GM19239 (cell line): ENCODE measurements at regions not wholly inside any gene's neighbourhood (a gene's known extent, or its start where the extent isn't known, plus 50 kb on each side); places are given as distances from the start of the nearest gene placed in this dataset.
"Not testable (repeated sequence)": the region's sequence is repeated elsewhere in the genome, so short reads cannot be mapped to it uniquely, and the experiment has no call there.

Source experiments
- DNase-seq: peaks from one replicate; pipeline ENCODE4 v3.0.0; 2011; ENCODE audit warnings: low spot score; ENCODE audit not compliant: insufficient read length
- FAIRE-seq: peaks from 2 replicates; lab custom pipeline; 2011; peaks lifted over from hg19 to GRCh38; lab: Jason Lieb, UNC

DNA sequence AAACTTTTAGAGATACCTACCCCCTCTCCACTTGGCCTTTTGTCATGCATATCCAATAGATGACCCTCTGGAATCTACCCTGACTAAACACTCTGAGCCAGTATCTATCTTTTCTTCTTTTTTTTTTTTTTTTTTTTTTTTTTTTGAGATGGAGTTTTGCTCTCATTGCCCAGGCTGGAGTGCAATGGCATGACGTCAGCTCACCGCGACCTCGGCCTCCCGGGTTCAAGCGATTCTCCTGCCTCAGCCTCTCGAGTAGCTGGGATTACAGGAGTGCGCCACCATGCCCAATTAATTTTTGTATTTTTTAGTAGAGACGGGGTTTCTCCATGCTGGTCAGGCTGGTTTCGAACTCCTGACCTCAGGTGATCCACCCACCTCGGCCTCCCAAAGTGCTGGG is 50.8 kb upstream of the GRIN2B start:
- not testable (repeated sequence) for FAIRE-seq, DNase-seq

GRCh38 chr12:14043776-14044175 is 62.4 kb upstream of the GRIN2B start:
- FAIRE-seq, result no peak
- no peak for DNase-seq

- no peak for DNase-seq
These were observed 67.6 kb upstream of the GRIN2B start for GRCh38 chr12:14048941-14049545.

GRCh38 chr12:14057895-14058294 is 76.5 kb upstream of the GRIN2B start:
- no peak for FAIRE-seq
- DNase-seq, result no peak

More at GRCh38 chr12:14048941-14049545, 67.6 kb upstream of the GRIN2B start:
- FAIRE-seq, result no peak

GRCh38 chr12:14058717-14059116 is 77.3 kb upstream of the GRIN2B start:
- DNase-seq (no peak), FAIRE-seq (no peak)

DNA sequence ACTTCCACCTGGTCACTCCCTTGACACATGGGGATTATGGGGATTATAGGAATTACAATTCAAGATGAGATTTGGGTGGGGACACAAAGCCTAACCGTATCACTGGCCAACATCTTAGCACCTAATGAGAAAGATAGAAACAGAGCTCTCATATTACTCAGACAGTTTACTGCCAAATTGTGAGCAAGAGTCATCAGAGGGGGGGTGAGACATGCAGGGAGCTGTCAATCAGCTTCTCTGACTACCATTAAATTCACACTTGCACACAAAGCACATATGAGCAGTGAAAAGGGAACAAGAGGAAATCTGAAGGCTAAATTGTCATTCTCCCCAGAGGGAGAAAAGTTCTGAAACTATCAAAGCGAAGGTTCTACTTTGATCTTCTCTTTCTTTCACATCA is 78.1 kb upstream of the GRIN2B start:
- FAIRE-seq, result no peak
- no peak for DNase-seq

DNA sequence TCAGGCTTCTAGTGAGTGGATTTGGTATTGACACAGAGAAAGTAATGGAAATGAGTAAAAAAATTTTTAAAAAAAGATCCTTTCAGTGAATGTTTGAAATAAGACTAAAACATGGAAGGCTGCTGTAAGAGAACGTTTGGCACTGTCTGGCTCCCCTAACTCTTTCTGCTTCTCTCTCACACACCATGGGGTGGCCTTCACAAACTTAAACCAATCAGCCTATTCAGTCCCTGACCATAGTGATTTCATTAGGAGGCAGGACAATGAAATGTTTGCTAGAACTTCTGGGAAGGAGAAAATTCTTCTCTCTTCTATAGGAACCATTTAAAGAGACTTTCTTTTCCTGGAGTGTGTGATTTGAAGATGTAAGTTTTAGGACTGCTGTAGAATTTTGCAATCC is 84.2 kb upstream of the GRIN2B start:
- FAIRE-seq (no peak), DNase-seq (no peak)

DNA sequence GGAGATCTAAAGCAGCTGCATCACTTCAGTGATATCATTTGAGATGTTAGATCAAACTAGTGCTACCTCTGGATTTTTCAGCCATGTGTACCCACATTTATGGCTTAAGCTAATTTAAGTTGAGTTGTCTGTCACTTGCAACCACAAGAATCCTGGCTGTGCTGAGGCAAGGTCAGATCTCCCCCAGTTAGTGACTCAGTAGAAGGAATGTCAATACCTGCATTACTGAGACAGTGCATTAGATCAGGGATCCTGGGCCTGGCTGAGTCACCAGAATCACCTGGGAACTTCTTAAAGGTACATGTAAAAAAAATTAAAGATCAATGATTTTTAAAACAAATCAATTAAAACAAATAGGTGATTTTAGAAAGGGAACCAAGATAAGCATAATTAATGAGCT is 84.6 kb upstream of the GRIN2B start:
- DNase-seq, result no peak
- no peak for FAIRE-seq

GRCh38 chr12:14068961-14069360 is 87.6 kb upstream of the GRIN2B start:
- FAIRE-seq, result no peak
- DNase-seq, result no peak

DNA sequence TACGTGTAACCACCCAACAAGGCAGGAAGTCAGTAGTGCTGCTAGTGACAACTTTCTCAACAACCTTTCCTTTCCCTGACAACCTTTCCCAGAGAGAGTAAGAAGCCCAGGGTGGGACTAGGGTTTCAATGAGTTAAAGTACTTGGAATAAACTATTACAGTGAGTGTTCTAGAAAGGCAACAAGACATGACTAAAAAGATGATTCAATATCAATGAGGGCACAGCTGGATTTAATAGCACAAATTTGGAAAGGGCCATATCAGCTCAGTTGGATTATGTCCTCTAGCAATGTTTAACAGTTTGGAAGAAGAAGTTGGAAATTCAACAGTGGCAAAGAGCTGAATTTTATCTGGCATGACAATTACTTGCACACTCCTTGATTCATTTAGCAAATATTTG is 90.4 kb upstream of the GRIN2B start:
- DNase-seq (no peak), FAIRE-seq (no peak)

- DNase-seq (no peak), FAIRE-seq (no peak)
These were observed 91.6 kb upstream of the GRIN2B start for GRCh38 chr12:14072987-14073386.

DNA sequence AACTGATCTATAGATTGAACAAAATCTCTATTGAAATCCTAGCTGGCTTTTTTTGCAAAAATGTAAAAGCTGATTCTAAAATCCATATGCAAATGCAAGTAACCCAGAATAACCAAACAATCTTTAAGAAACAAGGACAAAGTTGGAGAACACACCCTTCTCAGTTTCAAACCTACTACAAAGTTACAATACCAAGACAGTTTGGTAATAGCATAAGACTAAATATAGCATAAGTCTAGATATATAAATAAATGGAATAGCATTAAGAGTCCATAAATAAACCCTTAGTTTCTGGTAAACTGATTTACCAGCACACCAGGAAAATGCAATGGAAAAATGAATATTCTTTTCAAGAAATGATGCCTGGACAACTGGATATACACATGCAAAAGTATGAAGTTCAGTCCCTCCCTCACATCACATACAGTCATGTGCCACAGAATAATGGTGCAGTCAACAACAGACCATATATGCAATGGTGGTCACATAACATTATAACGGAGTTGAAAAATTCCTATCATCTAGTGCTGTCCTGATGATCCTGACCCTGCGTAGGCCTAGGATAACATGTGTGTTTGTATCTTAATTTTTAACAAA is 94.5 kb upstream of the GRIN2B start:
- DNase-seq, result no peak
- no peak for FAIRE-seq

- DNase-seq, result no peak
- FAIRE-seq, result no peak
These were observed 95.1 kb upstream of the GRIN2B start for GRCh38 chr12:14076538-14076937.

GRCh38 chr12:14086838-14087237 is 105.4 kb upstream of the GRIN2B start:
- DNase-seq (no peak), FAIRE-seq (no peak)

GRCh38 chr12:14099994-14100393 is 118.6 kb upstream of the GRIN2B start:
- DNase-seq, result no peak
- FAIRE-seq, result no peak

DNA sequence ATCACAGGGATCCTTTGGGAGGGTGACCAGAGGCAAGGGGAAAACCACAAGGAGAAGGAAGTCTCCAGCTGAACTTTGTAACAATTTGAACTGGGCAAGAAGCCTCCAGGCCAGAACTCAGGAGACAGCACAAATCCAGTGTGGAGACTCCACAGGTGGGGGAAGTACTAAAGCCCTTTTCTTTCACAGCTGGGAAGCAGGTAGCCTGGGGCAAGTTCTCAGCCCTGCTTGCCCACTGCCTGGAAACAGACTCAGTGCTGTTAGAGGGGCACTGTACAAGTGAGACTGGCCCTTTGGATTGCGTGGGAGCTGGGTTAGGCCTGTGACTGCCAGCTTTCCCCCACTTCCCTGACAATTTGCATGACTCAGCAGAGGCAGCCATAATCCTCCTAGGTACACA is 120.2 kb upstream of the GRIN2B start:
- DNase-seq, FAIRE-seq: not testable (repeated sequence)

DNA sequence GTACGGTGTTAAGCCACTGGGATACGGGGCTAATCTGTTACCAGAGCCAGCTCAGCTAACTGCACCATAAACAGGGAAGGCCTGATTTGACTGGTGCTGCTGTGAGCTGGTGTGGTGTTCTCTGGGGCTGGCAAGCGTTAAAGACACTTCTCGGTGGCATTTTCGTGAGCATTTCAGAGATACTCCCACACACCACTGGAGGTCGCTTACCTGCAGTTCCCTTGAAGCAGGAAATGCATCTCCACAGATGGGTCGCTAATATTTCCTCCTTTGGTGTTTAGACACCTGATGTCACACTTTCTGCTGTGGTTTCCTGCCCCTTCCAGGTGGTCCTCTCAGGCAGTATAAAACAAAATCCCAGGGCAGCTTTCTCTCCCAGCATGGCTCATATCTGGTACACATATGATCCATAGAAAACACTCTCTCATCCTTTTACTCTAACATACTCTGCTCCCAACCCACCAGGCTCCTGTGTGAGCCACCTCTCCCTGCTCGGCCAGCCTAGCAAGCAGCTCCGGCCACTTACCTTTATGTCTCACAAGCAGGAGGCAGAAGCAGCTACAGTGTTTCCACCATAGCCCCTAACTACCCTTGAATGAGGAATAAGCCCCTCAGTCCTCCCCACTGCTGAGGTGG is 129.9 kb upstream of the GRIN2B start:
- DNase-seq, result peak; percentile 58

DNA sequence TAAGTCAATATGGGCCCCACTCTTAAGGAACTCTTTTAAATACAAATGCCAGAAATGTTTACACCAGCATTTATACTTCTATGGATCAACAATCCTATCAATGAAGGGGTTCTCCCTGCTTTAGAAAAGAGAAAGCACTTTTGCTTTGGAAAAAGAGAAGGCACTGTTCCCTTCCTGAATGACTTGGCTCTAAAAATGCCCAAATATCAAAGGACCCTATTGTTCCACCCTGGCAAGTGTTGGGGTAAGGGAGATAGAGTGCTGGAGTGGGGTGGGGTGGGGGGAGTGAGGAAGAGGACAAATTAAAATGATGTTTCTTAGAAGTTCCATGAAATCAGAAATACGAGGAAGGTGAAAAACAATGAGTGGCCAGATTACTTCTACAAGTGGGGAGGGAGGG is 131.6 kb upstream of the GRIN2B start:
- FAIRE-seq, result no peak
- DNase-seq, result no peak

More for the DNA sequence above, 129.9 kb upstream of the GRIN2B start:
- FAIRE-seq, result peak; percentile 86

DNA sequence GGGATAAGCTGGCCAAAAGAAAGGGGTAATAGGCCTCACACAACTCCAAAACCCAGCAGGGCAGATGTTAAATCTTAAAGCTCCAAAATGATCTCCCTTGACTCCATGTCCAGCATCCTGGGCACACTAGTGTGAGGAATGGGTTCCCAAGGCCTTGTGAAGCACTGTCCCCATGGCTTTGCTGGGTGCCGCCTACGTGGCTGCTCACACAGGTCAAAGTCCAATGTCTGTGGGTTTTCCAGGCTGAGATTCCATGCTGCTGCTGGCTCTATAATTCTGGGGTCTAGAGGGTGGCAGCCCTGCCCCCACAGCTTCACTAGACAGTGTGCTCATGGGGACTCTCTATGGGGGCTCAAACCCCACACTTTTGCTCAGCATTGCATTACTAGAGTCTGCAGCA is 145.3 kb upstream of the GRIN2B start:
- DNase-seq, result no peak
- no peak for FAIRE-seq

- FAIRE-seq (no peak), DNase-seq (no peak)
These were observed 148.3 kb upstream of the GRIN2B start for GRCh38 chr12:14129611-14130195.

DNA sequence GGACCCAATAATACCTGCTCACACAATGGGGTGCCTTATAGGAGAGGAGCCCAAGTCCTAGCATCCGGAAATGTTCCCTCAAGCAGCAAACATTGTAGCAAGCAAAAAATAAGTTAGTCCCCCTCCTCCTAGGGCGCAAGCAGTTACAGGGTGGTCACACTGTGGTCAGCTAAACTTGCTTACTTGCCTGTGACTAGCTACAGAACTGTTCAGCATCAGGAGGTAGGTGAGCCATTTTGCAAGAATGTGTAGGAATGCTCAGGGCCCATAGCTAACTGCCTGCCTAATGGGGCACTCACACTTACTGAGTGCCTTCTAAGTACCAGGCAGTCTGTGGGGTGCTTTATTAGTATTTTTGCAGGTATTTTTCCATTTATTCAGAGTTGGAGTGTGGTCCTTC is 154.6 kb upstream of the GRIN2B start:
- no peak for FAIRE-seq
- no peak for DNase-seq
